ENCODE measurements at regions not wholly inside any gene's neighbourhood (a gene's known extent, or its start where the extent isn't known, plus 50 kb on each side); places are given as distances from the start of the nearest gene placed in this dataset.

DNA sequence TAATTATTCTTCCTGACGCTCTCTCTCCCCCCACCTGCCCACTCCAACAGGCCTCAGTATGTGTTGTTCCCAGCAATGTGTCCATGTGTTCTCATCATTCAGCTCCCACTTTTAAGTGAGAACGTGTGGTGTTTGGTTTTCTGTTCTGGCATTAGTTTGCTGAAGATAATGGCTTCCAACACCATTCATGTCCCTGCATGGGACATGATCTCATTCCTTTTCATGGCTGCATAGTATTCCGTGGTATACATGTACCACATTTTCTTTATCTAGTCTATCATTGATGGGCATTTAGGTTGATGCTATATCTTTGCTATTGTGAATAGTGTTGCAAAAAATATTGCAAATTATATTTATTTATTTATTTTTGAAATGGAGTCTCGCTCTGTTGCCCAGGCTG, 258.0 kb downstream of the TFAP2A start:
- H3K9me3 ChIP-seq (ENCODE audit: control insufficient read depth, insufficient read depth, low read depth, low read length), result no peaks in the 10 kb centered on the region
- in situ Hi-C loops (cut with HindIII; ENCODE audit: low pct_unique_long_range_greater_than_20kb, low sequenced_read_pairs) (no loop called here), intact Hi-C loops (cut with micrococcal nuclease; ENCODE audit: unreplicated experiment) (no loop called here)
- no peaks in the 10 kb centered on the region for H3K4me1 ChIP-seq (ENCODE audit: control insufficient read depth, insufficient read depth, low read length)
- no peaks in the 10 kb centered on the region for H3K27me3 ChIP-seq (ENCODE audit: control insufficient read depth, insufficient read depth, low read length)
- DNase-seq (ENCODE audit: low read depth, low spot score) (no peak), ATAC-seq (no peak)
- H3K27ac ChIP-seq (ENCODE audit: low read length), result no peak overlapping the region
- H3K36me3 ChIP-seq (ENCODE audit: control insufficient read depth, insufficient read depth, low read length), result no peaks in the 10 kb centered on the region
- no peak overlapping the region for H3K4me3 ChIP-seq (ENCODE audit: low read depth in 2 of 2, low read length in 2 of 2)
- POLR2A ChIA-PET, result no interaction called here
- no TSS peak for BruUV-seq (replicated peaks)
- CTCF ChIA-PET, result no interaction called here
- TF ChIP-seq, protein P1, sequence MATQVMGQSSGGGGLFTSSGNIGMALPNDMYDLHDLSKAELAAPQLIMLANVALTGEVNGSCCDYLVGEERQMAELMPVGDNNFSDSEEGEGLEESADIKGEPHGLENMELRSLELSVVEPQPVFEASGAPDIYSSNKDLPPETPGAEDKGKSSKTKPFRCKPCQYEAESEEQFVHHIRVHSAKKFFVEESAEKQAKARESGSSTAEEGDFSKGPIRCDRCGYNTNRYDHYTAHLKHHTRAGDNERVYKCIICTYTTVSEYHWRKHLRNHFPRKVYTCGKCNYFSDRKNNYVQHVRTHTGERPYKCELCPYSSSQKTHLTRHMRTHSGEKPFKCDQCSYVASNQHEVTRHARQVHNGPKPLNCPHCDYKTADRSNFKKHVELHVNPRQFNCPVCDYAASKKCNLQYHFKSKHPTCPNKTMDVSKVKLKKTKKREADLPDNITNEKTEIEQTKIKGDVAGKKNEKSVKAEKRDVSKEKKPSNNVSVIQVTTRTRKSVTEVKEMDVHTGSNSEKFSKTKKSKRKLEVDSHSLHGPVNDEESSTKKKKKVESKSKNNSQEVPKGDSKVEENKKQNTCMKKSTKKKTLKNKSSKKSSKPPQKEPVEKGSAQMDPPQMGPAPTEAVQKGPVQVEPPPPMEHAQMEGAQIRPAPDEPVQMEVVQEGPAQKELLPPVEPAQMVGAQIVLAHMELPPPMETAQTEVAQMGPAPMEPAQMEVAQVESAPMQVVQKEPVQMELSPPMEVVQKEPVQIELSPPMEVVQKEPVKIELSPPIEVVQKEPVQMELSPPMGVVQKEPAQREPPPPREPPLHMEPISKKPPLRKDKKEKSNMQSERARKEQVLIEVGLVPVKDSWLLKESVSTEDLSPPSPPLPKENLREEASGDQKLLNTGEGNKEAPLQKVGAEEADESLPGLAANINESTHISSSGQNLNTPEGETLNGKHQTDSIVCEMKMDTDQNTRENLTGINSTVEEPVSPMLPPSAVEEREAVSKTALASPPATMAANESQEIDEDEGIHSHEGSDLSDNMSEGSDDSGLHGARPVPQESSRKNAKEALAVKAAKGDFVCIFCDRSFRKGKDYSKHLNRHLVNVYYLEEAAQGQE (IDR thresholded peaks at IDR 0.05; ENCODE audit: insufficient read depth in 1 of 2, low read depth in 2 of 2, low read length in 1 of 2), result no peak
- TF ChIP-seq POLR2AphosphoS5 (IDR thresholded peaks at IDR 0.05; ENCODE audit: low read depth, low read length) (no peak), SIN3A (IDR thresholded peaks at IDR 0.05; ENCODE audit: borderline replicate concordance, insufficient read depth, low read depth, low read length) (no peak)

GRCh38 chr6:10154251-10154650, 260.6 kb downstream of the TFAP2A start:
- no peaks in the 10 kb centered on the region for H3K4me1 ChIP-seq (ENCODE audit: control insufficient read depth, insufficient read depth, low read length)
- ChIA-PET CTCF (no interaction called here), POLR2A (no interaction called here)
- no peak for ATAC-seq
- H3K27ac ChIP-seq (ENCODE audit: low read length), result no peak overlapping the region
- H3K36me3 ChIP-seq (ENCODE audit: control insufficient read depth, insufficient read depth, low read length), result no peaks in the 10 kb centered on the region
- no peaks in the 10 kb centered on the region for H3K9me3 ChIP-seq (ENCODE audit: control insufficient read depth, insufficient read depth, low read depth, low read length)
- no peak for DNase-seq (ENCODE audit: low read depth, low spot score)
- H3K27me3 ChIP-seq (ENCODE audit: control insufficient read depth, insufficient read depth, low read length), result no peaks in the 10 kb centered on the region
- in situ Hi-C loops (cut with HindIII; ENCODE audit: low pct_unique_long_range_greater_than_20kb, low sequenced_read_pairs) (no loop called here), intact Hi-C loops (cut with micrococcal nuclease; ENCODE audit: unreplicated experiment) (no loop called here)
- BruUV-seq (replicated peaks), result no TSS peak
- TF ChIP-seq, protein P1 (IDR thresholded peaks at IDR 0.05; ENCODE audit: insufficient read depth in 1 of 2, low read depth in 2 of 2, low read length in 1 of 2), result no peak
- TF ChIP-seq, protein P2, sequence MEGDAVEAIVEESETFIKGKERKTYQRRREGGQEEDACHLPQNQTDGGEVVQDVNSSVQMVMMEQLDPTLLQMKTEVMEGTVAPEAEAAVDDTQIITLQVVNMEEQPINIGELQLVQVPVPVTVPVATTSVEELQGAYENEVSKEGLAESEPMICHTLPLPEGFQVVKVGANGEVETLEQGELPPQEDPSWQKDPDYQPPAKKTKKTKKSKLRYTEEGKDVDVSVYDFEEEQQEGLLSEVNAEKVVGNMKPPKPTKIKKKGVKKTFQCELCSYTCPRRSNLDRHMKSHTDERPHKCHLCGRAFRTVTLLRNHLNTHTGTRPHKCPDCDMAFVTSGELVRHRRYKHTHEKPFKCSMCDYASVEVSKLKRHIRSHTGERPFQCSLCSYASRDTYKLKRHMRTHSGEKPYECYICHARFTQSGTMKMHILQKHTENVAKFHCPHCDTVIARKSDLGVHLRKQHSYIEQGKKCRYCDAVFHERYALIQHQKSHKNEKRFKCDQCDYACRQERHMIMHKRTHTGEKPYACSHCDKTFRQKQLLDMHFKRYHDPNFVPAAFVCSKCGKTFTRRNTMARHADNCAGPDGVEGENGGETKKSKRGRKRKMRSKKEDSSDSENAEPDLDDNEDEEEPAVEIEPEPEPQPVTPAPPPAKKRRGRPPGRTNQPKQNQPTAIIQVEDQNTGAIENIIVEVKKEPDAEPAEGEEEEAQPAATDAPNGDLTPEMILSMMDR (IDR thresholded peaks at IDR 0.05), result no peak
- no peak for TF ChIP-seq SIN3A (IDR thresholded peaks at IDR 0.05; ENCODE audit: borderline replicate concordance, insufficient read depth, low read depth, low read length)
- no peak for TF ChIP-seq TCF7L2 (IDR thresholded peaks at IDR 0.05; ENCODE audit: low read depth, low read length)
- no peak for TF ChIP-seq POLR2AphosphoS5 (IDR thresholded peaks at IDR 0.05; ENCODE audit: low read depth, low read length)
- H3K4me3 ChIP-seq (ENCODE audit: low read depth in 2 of 2, low read length in 2 of 2), result no peak overlapping the region

Measured in Panc1 (cell line).